ENCODE measurements at regions not wholly inside any gene's neighbourhood (a gene's known extent, or its start where the extent isn't known, plus 50 kb on each side); places are given as distances from the start of the nearest gene placed in this dataset.

DNA sequence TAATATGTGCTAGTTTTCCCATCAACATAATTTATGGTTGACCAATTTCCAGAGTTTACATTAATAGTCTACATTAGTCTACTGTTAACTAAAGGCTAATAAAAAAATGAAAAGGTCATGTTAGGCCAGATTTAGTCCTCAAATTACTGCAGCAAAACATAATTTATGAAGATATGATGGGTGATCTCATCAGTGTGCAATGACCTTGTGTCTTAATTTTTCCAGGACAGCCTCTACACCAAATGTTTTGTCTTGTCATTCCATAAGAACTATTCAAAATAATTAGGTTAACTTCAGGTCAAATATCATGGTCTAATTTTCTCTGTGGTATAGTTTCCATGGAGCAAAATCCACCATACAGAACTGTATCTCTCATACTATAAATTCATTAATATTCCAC, 234.2 kb downstream of the COL12A1 start:
- Mint-ChIP-seq H3K27me3 (no peaks in the 10 kb centered on the region), H3K9me3 (peaks cover 0 to 6% of the 10 kb centered on the region in 2 donors), H3K27ac (no peak overlapping the region), H3K4me1 (no peaks in the 10 kb centered on the region), H3K4me3 (no peak overlapping the region)
- DNase-seq (no peak), ATAC-seq (no peak)

DNA sequence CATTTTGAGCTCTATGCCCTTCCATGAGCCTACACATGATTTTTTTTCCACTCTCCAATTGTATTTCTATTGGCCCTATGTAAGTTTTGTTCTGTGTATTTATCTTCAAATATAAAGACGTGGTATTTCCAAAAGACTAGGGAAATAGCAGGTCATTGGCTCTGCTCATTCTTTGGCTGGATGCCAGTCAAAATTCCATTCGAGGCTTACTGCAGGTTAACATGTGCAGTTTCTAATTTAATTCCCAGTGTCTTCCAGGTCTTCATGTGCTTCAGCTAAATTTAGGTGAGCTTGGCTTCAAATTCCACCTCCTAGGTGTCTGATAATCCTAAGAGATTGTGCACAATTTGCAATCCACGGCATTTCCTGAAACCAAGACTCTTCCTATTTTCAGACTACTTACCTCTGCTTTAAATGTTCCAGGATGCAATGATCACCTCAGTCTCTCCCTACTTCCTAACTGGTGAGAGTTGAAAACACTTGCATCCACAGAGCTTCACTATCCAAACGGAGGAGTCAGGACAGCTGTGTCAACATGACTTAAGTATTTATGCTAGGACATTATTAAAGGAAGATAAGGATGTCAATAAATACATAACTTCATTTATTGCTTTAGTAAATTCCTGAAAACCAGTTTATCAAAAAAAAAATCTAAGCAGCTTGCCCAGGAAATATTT, 236.1 kb downstream of the COL12A1 start:
- H3K4me3 Mint-ChIP-seq = no peak overlapping the region
- peaks cover 0 to 6% of the 10 kb centered on the region in 2 donors for H3K9me3 Mint-ChIP-seq
- ATAC-seq = no peak
- no peak overlapping the region for H3K27ac Mint-ChIP-seq
- no peaks in the 10 kb centered on the region for H3K4me1 Mint-ChIP-seq
- no peak for DNase-seq
- no peaks in the 10 kb centered on the region for H3K27me3 Mint-ChIP-seq

DNA sequence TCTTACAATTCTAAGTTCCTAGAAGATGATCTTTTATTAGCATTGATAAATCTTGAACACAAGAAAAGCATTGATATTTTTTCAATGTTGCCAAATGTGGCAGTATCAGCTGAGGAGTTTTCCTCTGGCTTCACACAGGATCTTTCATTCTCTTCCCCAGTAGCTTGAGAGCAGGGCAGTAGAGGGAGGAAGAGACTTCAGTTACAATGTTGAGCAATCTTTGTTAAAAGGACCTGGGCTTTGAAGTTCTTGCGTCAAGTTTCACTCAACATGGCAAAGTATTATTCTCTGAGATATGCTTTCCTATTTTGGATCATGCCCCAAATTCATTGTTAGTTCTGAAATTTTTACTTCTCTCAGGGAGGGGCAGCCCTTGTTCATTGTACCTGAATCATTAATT, 238.0 kb downstream of the COL12A1 start:
- Mint-ChIP-seq H3K9me3 (no peaks in the 10 kb centered on the region), H3K27ac (no peak overlapping the region), H3K27me3 (no peaks in the 10 kb centered on the region), H3K4me3 (no peak overlapping the region), H3K4me1 (no peaks in the 10 kb centered on the region)
- DNase-seq (no peak), ATAC-seq (no peak)

DNA sequence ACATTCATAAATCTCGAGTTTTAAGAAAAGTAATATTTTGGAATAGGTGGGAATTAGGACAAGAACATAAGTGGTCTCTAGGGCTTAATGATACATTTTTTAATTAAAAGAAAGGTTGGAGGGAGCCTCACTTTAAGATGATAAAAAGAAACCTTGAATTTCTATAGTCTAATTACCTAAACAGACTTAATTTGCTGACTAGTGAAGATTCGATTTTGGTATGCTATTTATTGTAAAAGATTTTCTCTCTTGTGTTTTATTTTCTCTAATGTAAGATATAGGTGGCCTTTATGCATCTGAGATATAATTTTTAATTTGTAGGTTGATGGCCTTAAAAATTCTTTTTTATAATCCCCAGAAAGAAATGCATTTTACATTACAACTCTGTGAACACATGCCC, 239.1 kb downstream of the COL12A1 start:
- Mint-ChIP-seq H3K4me3 (no peak overlapping the region), H3K9me3 (no peaks in the 10 kb centered on the region), H3K27me3 (no peaks in the 10 kb centered on the region), H3K4me1 (no peaks in the 10 kb centered on the region), H3K27ac (no peak overlapping the region)
- no peak for DNase-seq
- ATAC-seq = no peak

DNA sequence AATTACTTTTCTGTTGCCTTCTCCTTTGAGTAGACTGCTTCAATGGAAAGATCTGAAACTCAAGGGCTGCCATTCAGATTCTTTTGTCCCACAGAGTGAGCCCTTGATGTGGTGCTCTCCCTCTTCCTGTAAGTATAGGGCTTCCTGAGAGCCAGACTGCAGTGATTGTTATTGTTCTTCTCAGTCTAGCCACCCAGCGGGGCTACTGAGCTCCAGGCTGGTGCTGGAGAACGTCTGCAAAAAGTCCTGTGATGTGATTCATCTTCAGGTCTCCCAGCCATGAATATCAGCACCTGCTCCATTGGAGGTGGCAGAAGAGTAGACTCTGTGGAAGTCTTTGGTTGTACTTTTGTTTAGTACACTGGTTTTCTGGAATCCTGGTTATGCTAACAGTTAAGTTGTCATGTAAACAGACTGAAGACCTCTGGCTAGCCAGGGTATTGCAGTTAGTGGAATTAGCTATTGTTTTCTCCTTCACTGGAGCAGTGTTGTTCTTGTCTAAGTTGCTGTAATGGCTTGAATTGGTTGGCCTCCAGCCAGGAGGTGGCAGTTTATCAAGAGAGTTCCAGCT, 240.9 kb downstream of the COL12A1 start:
- H3K4me3 Mint-ChIP-seq = no peak overlapping the region
- H3K27ac Mint-ChIP-seq = no peak overlapping the region
- ATAC-seq = no peak
- H3K27me3 Mint-ChIP-seq = no peaks in the 10 kb centered on the region
- H3K9me3 Mint-ChIP-seq = no peaks in the 10 kb centered on the region
- H3K4me1 Mint-ChIP-seq = no peaks in the 10 kb centered on the region
- no peak for DNase-seq

DNA sequence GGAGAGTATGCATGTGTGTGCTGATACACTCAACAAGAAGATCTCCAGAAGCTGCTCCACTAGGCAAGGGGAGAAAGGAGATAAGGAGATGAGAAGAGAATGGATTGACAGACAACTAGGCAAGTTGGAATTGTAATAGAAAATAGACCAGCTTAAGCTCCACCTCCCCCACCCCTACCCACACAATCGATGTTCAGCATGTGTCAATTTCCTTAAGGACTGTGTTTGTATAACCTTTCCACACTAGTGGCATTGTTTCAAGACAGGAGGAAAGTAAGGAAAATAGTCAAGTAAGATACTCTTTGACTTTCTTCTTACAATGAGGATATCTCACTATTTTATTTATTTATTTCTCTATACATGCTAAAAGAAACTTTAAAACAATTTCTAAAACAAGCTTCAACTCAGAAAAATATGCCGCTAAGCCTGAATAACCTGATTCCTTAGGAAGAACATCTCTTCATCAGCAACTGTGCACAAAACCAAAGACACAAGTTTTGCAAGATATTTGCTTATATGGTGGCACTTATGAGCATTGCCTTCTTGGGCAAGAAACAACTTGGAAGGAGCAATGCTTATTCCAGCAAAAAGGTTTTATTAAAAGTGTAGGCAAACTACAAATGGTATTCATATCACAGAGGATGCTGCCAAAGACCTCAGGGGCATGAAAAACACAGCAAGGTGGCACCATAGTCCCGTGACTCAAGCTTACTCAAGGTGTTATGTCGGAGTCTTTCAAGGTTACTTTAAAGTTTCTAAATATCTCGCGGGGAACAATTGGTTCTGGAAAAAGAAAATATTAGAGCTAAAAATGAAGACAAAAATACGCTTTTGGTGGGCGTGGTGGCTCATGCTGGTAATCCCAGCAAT, 249.1 kb downstream of the COL12A1 start:
- Mint-ChIP-seq H3K27ac (no peak overlapping the region), H3K4me3 (no peak overlapping the region), H3K9me3 (peaks cover 0 to 16% of the 10 kb centered on the region in 2 donors), H3K4me1 (no peaks in the 10 kb centered on the region), H3K27me3 (no peaks in the 10 kb centered on the region)
- DNase-seq (no peak), ATAC-seq (no peak)

DNA sequence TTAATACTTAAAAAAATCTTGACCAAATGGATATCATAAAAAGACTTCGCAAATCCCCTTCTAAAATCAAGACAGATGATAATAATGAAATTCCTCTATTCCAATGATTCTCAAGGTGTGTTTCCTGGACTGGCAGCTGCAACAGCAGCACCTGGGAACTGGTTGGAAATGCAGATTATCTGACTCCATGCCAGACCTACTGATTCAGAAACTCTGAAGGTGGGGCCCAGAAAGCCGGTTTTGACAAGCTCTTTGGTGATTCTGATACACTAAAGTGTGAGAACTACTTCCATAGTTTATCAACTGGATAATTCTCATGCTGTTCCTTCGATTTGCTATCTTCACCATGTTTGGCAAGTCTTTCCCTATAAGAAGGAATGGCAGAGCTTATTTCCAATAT, 252.1 kb downstream of the COL12A1 start:
- ATAC-seq (no peak), DNase-seq (no peak)
- Mint-ChIP-seq H3K4me1 (no peaks in the 10 kb centered on the region), H3K27me3 (no peaks in the 10 kb centered on the region), H3K4me3 (no peak overlapping the region), H3K27ac (no peak overlapping the region), H3K9me3 (peaks cover 0 to 25% of the 10 kb centered on the region in 2 donors)

DNA sequence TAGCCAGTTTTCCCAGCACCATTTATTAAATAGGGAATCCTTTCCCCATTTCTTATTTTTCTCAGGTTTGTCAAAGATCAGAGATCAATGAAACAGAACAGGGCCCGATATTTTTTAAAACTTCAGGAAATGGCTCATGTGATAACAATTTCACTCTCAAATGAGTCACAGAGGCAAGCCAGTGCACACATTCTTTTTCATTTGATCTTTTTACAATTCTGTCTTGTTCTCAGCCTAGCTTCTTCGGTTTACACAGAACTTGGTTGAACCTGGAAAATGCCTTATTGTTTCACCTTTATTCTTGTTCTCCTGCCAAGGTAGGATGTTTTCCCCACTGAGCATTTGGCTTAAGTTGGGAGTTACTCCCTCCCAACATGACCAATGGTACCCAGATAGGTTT, 258.9 kb downstream of the COL12A1 start:
- Mint-ChIP-seq H3K27ac (no peak overlapping the region), H3K4me3 (no peak overlapping the region), H3K4me1 (no peaks in the 10 kb centered on the region), H3K27me3 (no peaks in the 10 kb centered on the region), H3K9me3 (peaks cover 0 to 11% of the 10 kb centered on the region in 2 donors)
- no peak for DNase-seq
- ATAC-seq = no peak

DNA sequence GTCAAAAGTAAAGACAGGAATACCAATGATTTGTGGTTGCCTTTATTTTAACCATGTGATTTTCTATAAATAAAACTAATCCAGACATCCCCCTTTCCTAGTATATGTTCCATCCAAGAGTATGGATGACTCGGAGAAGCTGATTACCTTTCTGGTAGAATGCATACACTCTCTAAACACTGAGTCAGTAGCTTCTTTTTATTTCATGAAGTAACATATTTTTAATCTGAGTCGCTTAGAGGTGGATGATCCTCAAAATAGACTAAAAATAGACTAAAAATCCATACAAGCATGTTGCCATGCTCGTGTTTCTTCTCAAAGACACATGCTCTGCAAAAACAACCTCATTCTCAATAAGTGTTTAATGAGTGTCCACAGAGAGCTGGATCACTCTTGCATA, 263.7 kb downstream of the COL12A1 start:
- no peak overlapping the region for H3K27ac Mint-ChIP-seq
- no peaks in the 10 kb centered on the region for H3K4me1 Mint-ChIP-seq
- H3K9me3 Mint-ChIP-seq = peaks cover 0 to 4% of the 10 kb centered on the region in 2 donors
- DNase-seq = no peak
- no peak overlapping the region for H3K4me3 Mint-ChIP-seq
- ATAC-seq = no peak
- H3K27me3 Mint-ChIP-seq = no peaks in the 10 kb centered on the region

DNA sequence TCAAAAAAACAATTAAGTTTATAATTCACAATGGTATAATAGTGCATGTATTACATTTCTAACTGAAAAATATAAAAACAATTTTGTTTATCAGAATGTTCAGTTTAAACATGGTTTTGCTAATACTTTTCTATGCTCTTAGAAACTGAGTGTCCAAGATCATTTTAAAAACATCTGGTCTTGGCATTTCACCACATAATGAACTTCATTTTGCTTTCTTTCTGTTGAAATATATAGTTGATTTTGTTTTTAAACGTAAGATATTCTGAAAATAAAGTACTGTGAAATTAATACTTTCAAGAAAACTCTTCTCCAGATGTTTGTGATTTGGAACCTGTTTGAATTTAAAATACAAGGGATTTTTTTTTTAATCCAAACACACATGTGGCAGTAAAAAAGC, 264.4 kb downstream of the COL12A1 start:
- no peak overlapping the region for H3K27ac Mint-ChIP-seq
- no peak overlapping the region for H3K4me3 Mint-ChIP-seq
- DNase-seq = no peak
- no peaks in the 10 kb centered on the region for H3K27me3 Mint-ChIP-seq
- no peak for ATAC-seq
- no peaks in the 10 kb centered on the region for H3K4me1 Mint-ChIP-seq
- peaks cover 0 to 4% of the 10 kb centered on the region in 2 donors for H3K9me3 Mint-ChIP-seq

DNA sequence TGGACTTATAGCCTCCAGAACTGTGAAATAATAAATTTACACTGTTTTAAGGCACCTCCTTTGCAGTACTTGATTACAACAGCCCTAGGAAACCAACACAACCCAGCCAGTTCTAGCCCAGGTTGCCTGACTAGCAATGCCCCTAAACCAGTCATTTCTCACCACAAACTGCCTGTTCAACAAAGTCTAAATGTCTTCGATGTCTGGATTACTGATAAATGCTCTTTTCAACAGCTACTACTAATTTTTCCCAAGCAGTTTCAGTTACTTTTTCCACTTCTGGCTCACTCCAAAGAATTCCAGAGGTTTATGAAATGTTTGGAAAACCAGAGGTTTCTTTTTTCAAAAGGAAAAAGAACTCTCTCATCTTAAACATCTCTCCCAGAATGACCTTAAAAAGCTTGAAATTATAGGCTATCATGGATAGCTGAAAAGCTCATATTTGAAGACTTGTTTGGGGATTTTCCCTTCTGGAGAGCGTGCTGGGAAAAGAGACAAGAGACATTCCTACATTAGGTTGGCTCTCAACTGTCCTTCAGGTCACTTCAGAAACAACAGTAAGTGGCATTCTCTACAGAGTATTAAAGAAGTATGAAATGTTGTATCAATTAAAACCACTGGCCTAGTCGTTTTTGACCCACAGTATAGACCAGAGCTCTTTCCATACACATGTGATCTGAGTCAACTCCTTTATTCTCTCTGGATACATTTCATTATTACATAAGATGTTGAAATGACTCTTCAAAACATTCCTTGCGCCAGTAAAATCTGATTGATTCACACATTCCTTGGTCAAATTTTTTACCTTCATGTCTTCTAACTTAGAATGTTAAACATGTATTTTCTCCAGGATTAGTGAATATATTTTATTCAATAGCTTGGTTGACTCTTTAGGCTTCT, 265.9 kb downstream of the COL12A1 start:
- Mint-ChIP-seq H3K27ac (no peak overlapping the region), H3K9me3 (peaks cover 0 to 4% of the 10 kb centered on the region in 2 donors), H3K4me3 (no peak overlapping the region), H3K4me1 (no peaks in the 10 kb centered on the region), H3K27me3 (no peaks in the 10 kb centered on the region)
- ATAC-seq (no peak), DNase-seq (no peak)

DNA sequence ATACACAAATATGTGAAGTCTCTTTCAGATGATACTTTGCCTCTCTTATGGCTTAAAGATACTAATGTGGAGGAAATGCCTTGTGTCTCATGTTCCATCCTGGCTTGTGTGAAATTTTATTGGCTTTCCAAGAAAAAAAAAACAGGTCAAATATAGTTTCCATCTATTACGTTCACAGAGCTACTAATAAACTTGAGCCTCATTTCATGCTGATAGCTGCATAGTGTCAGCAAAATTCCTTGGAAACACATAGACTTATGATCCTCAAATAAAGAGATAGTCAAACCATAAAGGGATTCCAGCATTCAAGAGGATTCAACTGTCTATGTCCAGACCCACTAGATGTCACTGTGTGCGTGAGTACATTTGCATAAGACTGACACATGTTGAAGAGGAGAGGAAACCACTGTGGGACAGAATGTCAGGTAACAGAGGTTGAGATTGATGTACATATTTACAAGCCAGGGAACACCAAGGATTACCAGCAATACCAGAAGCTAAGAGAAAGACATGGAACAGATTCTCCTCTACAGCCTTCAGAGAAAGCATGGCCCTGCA, 266.6 kb downstream of the COL12A1 start:
- DNase-seq = no peak
- Mint-ChIP-seq H3K4me1 (no peaks in the 10 kb centered on the region), H3K27me3 (no peaks in the 10 kb centered on the region), H3K9me3 (peaks cover 0 to 4% of the 10 kb centered on the region in 2 donors), H3K4me3 (no peak overlapping the region), H3K27ac (no peak overlapping the region)
- ATAC-seq = no peak

DNA sequence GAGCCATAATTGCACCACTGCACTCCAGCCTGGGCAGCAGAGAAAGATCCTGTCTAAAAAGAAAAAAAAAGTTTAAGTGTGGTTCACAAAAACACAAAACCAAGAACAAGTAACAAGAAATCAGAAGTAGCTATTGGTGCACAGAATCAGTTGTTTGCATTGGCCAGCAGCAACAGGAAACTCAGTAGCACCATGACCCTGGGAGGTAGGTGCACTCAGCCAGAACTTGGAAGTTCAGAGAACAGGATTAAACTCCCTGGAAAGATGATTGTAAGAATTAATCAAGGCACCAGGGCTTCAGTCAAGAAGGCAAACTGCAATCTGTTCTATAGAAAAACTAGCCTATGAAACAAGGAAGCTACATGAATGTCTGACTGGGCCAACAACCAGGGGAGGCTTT, 267.9 kb downstream of the COL12A1 start:
- no peaks in the 10 kb centered on the region for H3K4me1 Mint-ChIP-seq
- H3K27me3 Mint-ChIP-seq = no peaks in the 10 kb centered on the region
- no peak for DNase-seq
- H3K4me3 Mint-ChIP-seq = no peak overlapping the region
- ATAC-seq = no peak
- no peak overlapping the region for H3K27ac Mint-ChIP-seq
- H3K9me3 Mint-ChIP-seq = peaks cover 0 to 4% of the 10 kb centered on the region in 2 donors

DNA sequence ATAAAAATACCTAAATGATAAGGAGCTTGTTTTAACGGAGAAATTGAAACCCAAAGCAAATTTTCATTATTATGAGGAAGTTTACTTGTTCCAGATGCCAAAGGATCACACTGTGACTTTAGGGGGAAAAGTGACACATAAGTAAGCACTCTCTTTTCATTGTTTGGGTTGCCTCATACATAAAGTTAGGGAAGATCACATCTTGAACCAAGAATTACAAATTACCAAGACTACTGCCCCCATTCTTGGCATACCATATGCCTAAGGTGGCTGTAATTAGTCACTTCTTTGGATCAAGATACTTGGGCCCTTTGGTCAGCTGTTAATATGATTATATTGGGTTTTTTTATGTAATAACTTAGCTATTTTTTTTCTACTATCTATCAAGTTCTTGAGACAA, 269.0 kb downstream of the COL12A1 start:
- Mint-ChIP-seq H3K9me3 (peaks cover 0 to 4% of the 10 kb centered on the region in 2 donors), H3K4me3 (no peak overlapping the region), H3K27me3 (no peaks in the 10 kb centered on the region), H3K4me1 (no peaks in the 10 kb centered on the region), H3K27ac (no peak overlapping the region)
- ATAC-seq (no peak), DNase-seq (no peak)

DNA sequence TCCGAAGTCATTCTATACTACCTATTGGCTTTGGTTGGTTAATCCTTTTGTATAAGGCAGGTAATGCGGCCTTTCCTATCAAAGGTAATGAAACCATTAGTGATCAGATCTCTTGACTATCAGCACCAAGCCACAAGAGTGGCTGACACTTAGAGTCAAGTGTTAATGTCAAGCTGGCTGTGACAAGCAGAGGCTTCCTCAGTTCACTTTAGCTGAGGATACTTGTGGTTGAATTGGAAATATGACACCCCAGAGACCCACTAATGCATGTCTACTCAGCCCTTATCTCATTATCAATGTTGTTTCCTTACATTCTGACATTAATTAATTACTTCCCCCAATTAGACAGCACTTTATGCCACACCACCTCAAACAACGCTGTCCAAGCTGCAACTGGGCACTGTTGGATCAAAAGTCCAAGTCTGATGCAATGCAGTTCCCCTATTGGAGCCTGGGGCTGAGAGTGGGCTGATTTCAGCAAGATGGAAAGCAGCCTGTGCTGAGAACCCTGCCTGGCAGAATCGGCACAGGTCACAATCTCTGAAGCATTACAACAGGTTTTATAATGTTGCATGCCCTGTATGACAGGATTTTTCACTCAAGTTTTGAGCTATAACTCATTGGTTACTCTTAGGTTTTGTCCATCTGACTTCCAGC, 273.5 kb downstream of the COL12A1 start:
- no peak for DNase-seq

More for the DNA sequence above, 273.5 kb downstream of the COL12A1 start:
- no peaks in the 10 kb centered on the region for H3K27me3 Mint-ChIP-seq
- no peaks in the 10 kb centered on the region for H3K4me1 Mint-ChIP-seq
- no peak for ATAC-seq
- H3K27ac Mint-ChIP-seq = no peak overlapping the region
- H3K4me3 Mint-ChIP-seq = no peak overlapping the region
- H3K9me3 Mint-ChIP-seq = peaks cover 0 to 6% of the 10 kb centered on the region in 2 donors

Data from stimulated activated naive CD8-positive, alpha-beta T cell treated with anti-CD3 and anti-CD28 coated beads, Interleukin-15, amount 100 ng/mL, for 72 hours (primary cell).